ENCODE measurements at regions not wholly inside any gene's neighbourhood (a gene's known extent, or its start where the extent isn't known, plus 50 kb on each side); places are given as distances from the start of the nearest gene placed in this dataset.

- no peak for DNase-seq (ENCODE audit: low read depth in 2 of 2)
Observed at GRCh38 chr2:228654707-228655106, 473.2 kb upstream of the SPHKAP start.

DNA sequence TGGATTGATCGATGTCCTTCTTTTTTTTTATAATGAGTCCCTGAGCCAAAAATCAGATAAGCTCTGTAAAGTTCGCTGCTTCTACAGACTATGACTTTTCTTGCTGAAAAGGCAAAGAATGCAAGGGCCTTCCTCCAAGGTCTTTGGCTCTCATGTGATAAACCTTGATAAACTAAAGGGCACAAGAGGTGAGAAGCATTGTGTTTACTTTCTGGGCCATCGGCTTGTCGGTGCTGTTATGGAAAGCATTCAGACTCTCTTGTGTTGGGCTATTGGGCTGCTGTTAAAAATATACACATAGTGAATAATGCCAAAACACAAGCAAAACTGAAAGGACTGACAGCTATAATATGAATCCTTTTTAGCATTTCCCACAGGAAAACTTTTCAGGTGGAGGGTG is 472.4 kb upstream of the SPHKAP start:
- DNase-seq (ENCODE audit: low read depth in 2 of 2) = no peak

DNA sequence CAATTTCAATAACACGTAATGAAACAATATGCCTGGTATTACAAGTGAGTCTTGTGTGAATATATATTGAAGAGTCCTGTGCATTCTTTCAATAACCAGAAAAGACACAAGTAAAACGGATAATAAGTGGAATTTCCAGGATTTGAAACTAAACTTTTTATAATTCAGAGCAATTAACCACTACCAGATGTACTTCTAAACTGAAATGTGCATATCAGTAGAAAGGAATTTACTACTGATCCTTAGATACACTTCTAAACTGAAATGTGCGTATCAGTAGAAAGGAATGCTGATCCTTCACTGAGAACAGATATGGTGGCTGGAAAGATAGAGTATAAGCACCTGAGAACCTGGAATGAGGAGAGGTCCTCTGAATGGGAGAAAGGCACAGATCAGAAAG is 470.9 kb upstream of the SPHKAP start:
- no peak for DNase-seq (ENCODE audit: low read depth in 2 of 2)

GRCh38 chr2:228649876-228650275 is 468.4 kb upstream of the SPHKAP start:
- no peak for DNase-seq (ENCODE audit: low read depth in 2 of 2)

DNA sequence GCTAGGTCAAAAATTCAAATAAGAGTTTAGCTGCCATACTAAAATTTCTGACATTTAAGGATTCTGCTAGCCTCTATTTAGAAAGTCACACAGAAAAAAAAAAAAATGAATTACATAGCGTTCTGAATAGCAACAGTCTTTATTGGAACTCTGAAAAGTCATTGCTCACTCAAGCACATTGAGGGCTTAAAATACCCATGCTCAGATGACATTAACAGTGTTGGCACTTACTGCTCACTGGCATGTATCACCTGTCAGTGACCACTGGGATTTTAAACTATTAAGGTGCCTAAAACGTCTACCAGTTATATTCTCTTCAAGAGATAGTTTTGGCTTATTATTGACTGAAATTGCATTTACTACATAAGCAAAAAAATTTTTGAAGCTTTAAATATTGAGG is 468.0 kb upstream of the SPHKAP start:
- DNase-seq (ENCODE audit: low read depth in 2 of 2) = no peak

DNA sequence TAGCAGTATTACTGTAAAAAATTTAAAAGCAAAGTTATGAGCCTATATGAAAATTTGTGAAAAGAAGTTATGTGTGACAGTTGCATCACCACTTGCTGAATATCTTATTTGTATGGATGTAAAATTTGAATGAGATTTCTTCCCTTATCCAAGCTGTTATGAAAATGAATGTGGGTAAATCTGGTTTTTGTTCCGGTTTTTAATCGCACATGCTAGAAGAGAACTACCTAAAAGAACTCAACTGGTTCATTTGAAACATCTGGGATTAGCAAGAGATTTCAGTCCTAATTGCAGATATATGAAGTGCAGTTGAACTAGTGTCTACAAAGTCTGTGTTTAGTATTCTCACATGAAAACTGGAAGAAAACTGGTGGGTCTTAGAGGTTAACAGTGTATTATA is 467.1 kb upstream of the SPHKAP start:
- DNase-seq (ENCODE audit: low read depth in 2 of 2) = no peak

DNA sequence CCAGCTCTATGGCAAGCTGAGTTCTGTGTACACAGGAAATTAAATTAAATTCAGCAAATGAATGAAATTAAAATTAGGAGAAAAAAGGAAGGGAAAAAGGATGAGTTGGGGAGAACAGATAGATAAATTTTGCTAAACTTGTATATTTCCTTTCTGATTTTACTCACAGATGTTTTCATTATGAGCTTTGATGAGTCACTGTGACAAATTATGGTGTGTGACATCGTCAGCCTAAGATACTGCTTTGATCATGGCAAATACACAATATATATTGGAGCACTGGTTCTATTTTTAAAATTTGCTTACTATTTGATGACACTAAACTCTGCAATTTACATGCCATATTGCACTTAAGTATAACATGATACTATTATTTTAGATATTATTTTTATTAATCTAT is 464.6 kb upstream of the SPHKAP start:
- no peak for DNase-seq (ENCODE audit: low read depth in 2 of 2)

DNA sequence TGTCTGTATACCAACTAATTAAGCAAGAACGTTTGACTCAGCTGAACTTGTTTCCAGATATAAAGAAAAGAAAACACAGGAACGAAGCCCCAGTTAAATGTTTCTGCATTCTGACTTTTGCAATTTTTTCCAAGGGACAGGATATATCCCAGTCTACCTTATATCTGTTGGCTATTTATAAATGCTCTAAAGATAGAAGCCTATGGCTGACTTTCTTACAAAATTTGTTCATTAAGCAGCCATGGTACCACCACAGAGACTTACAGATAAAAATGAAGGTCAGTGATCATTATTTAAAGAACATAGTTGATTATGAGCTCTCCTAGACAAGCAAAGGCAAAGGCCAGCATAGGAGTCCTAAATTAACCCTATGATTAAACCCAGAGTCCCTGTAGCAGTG is 462.7 kb upstream of the SPHKAP start:
- no peak for DNase-seq (ENCODE audit: low read depth in 2 of 2)

GRCh38 chr2:228642861-228643260 is 461.4 kb upstream of the SPHKAP start:
- DNase-seq (ENCODE audit: low read depth in 2 of 2) = no peak

GRCh38 chr2:228630786-228631185 is 449.3 kb upstream of the SPHKAP start:
- no peak for DNase-seq (ENCODE audit: low read depth in 2 of 2)

DNA sequence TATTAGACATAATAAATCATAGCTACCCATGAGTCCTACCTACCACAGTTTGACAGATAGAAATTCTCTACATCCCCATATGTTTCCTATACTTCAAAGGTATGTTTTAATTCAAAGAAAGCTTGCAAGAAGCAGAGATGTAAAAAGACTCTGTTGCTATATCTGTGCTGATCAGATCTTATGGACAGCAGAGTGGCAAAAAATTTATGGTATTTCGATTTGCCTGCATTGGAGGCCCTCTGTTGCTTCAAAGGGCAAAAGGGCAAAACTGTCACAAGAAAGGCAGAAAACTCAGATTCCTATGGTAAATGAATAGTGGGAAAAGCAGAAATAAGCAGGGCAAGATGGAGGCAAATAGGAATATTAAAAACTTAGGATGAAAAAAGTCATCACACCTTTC is 447.8 kb upstream of the SPHKAP start:
- no peak for DNase-seq (ENCODE audit: low read depth in 2 of 2)

DNA sequence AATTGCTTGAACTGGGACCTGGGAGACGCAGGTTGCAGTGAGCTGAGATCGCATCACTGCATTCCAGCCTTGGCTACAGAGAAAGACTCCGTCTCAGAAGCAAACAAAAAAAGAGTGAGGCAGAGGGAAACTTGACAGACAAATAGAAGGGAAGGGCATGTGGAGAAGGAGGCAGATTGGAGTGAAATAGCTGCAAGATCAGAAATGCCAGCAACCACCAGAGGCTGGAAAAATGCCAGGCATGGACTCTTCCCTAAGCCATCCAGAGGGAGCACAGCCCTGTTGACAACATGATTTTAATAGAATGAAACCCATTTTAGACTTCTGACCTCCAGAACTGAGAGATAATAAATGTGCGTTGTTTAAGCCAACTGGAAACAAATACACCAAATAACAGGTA is 447.2 kb upstream of the SPHKAP start:
- no peak for DNase-seq (ENCODE audit: low read depth in 2 of 2)

DNA sequence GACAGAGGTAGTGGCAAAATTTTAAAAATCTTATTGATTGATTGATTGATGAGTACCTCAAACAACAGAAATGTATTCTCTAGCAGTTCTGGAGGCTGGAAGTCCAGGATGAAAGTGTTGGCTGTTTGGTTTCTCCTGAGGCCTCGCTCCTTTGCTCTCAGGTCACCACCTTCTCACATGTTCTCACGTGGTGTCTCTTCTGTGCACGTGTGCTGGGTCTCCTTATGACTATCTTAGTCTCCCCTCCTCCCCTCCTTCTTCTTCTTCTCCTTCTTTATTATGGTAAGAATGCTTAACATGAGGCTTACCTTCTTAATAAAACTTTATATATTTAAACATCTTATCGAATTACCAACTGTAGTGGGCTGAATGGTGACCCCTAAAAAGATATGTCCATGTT is 446.0 kb upstream of the SPHKAP start:
- no peak for DNase-seq (ENCODE audit: low read depth in 2 of 2)

- no peak for DNase-seq (ENCODE audit: low read depth in 2 of 2)
Observed at GRCh38 chr2:228625481-228625880, 444.0 kb upstream of the SPHKAP start.

DNA sequence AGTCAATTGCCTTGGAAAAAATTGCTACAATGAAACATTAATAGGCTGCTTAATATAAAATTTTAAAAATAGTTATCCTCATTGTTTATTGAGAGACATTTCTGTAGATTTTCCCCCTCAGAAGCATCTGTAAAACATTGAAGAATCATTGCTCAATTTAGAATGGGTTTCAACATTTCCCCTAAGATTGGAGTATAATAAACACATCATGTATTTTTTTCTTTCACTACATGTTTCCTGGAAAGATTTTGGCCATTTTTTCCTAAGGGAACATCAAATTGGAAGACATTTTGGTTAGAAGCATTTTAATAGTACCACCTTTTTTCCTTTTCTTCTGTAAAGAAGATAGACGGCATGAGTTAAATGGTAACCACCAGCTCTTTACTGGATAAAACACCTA is 443.2 kb upstream of the SPHKAP start:
- DNase-seq (ENCODE audit: low read depth in 2 of 2) = no peak

DNA sequence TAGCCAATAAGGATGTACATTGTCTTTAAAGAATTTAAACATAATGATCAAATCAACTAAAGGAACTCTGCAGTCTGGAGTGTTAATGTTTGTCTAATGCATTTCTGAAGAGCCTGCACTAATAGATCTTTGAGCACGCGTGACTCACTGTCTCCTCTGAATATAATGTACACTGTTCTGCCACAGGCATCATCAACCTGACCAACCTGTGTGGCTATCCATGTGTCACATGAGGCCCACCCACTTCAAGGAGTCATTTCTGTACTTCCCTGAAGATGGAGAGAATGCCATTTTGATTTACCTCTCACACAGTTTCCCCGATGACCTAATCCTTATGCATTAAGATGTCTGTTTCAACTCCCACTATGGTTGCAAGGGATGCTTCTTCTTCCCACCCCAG is 434.0 kb upstream of the SPHKAP start:
- no peak for DNase-seq (ENCODE audit: low read depth in 2 of 2)

DNA sequence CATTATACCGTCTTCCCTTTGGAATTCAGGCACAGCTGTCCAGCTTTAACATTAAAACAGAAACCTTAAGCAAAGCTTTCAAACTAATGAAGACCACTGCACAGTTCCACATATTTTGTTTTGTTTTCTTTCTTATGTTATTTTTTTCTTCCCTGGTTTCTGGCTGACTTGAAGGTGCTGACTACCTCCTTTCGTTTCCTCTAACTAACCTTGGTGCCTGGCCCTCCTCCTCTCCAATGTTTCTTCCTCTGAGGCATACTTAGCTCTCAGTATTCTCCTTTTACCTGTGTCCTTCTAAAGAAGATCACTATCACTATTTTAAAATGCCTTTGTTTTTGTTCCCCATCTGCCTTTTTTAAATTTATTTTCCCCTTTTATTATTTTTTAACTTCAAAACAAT is 433.3 kb upstream of the SPHKAP start:
- no peak for DNase-seq (ENCODE audit: low read depth in 2 of 2)

GRCh38 chr2:228613133-228613850 is 431.8 kb upstream of the SPHKAP start:
- no peak for DNase-seq (ENCODE audit: low read depth in 2 of 2)

DNA sequence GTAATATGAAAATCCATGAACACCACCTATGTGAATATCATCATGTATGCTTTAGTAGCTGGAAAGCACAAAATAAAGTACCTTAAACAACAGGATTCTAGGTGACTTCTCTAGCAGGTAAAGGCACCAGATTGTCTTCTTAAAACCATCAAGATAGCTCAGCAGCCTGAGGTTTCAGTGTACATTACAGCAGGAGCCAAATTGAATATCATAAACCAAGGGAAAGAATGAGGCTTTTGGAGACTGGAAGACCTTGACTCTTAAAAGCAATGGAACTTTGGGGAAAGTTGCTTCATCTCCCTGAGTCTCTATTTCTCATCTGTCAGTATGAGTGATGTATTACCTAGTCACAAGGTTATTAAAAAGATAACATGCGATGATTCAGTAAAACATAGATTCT is 429.7 kb upstream of the SPHKAP start:
- no peak for DNase-seq (ENCODE audit: low read depth in 2 of 2)

GRCh38 chr2:228602288-228602687 is 420.8 kb upstream of the SPHKAP start:
- no peak for DNase-seq (ENCODE audit: low read depth in 2 of 2)

DNA sequence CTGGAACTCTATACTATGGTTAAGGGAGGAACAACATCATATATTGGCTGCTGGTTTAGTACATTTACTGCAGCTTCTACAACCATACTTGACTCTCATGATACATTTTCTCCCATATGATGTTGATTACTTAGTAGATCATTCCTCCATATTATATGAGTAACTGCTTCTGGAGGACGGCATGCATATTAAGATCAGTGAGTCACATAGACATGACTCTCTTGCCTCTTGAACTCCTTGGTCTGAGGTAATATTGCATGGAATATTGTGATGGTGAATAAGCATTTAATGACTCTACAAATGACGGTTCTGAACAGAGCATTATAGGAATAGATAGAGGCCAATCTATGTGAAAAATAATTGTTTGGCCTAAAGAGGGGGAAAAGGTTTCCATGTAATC is 418.8 kb upstream of the SPHKAP start:
- no peak for DNase-seq (ENCODE audit: low read depth in 2 of 2)

DNA sequence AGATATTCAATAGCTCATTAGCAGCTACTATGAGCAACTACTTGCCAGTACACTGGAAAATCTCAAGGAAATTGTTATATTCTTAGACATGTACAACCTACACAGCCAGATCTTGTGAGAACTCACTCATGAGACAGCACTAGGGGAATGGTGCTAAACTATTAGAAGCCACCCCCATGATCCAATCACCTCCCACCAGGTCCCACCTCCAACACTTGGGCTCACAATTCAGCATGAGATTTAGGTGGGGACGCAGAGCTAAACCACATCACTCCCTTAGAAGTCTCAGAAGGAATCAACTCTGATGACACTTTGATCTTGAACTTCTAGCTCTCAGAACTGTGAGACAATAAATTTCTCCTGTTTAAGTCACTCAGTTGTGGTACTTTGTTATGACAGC is 418.3 kb upstream of the SPHKAP start:
- no peak for DNase-seq (ENCODE audit: low read depth in 2 of 2)

- DNase-seq (ENCODE audit: low read depth in 2 of 2) = peak in 1 of 2 donors; percentile 16
Observed at GRCh38 chr2:228599297-228599696, 417.8 kb upstream of the SPHKAP start.

GRCh38 chr2:228597032-228597431 is 415.5 kb upstream of the SPHKAP start:
- no peak for DNase-seq (ENCODE audit: low read depth in 2 of 2)

Data from dermis microvascular lymphatic vessel endothelial cell (primary cell).